ENCODE measurements at regions not wholly inside any gene's neighbourhood (a gene's known extent, or its start where the extent isn't known, plus 50 kb on each side); places are given as distances from the start of the nearest gene placed in this dataset.
A peak's percentile ranks its signal among the peaks of the same experiment; 100 is the strongest.

DNA sequence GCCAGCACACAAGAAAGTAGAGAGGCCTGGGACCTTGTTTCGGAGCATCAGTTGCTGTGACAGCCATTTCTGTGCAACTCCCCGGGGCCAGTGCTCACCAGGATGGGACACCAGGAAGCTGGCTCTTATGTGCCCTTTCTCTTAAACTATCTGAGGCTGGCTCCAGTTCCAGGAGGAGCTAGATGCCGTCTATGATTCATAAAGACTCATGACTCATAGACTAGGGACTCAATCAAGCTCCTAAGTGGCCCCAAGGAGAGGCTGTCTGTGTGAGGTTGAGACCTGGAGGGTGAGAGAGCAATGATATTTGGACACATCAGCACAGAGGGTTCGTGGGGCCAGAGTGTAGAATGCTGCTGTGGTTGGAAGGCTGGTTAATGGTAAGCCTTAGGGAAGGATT, 580.1 kb downstream of the CCSER2 start:
- ATAC-seq (peak; percentile 63), DNase-seq (no peak)
- intact Hi-C loops (cut with DNase I): no loop called here
- no peaks in the 10 kb centered on the region for H3K4me1 ChIP-seq
- no peaks in the 10 kb centered on the region for H3K27me3 ChIP-seq
- H3K9me3 ChIP-seq: no peaks in the 10 kb centered on the region
- no peak overlapping the region for H3K27ac ChIP-seq
- H3K4me3 ChIP-seq: no peak overlapping the region
- H3K36me3 ChIP-seq: no peaks in the 10 kb centered on the region
- TF ChIP-seq, protein P1, sequence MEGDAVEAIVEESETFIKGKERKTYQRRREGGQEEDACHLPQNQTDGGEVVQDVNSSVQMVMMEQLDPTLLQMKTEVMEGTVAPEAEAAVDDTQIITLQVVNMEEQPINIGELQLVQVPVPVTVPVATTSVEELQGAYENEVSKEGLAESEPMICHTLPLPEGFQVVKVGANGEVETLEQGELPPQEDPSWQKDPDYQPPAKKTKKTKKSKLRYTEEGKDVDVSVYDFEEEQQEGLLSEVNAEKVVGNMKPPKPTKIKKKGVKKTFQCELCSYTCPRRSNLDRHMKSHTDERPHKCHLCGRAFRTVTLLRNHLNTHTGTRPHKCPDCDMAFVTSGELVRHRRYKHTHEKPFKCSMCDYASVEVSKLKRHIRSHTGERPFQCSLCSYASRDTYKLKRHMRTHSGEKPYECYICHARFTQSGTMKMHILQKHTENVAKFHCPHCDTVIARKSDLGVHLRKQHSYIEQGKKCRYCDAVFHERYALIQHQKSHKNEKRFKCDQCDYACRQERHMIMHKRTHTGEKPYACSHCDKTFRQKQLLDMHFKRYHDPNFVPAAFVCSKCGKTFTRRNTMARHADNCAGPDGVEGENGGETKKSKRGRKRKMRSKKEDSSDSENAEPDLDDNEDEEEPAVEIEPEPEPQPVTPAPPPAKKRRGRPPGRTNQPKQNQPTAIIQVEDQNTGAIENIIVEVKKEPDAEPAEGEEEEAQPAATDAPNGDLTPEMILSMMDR (IDR thresholded peaks at IDR 0.05): no peak

DNA sequence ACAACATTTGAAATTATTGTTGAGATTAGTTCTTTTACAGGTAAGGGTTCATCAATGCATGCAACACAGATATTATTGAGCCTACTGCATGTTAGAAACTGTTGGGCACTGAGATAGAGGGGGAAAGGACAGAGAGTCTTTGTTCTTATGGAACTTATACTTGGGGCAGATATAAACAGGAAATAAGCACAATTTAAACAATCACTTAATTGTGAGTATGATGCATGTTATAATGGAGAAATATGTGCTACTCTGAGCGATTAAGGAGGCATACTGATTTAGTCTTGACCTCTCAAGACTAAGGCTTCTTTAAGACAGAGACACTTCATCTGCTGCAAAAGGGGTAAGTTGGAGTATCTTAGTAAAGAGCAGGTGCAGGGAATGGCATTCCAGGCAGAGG, 593.3 kb downstream of the CCSER2 start:
- DNase-seq: no peak
- ATAC-seq: no peak
- intact Hi-C loops (cut with DNase I): no loop called here
- no peaks in the 10 kb centered on the region for H3K36me3 ChIP-seq
- no peak overlapping the region for H3K27ac ChIP-seq
- TF ChIP-seq, protein P1 (IDR thresholded peaks at IDR 0.05): no peak
- H3K27me3 ChIP-seq: no peaks in the 10 kb centered on the region
- H3K4me1 ChIP-seq: no peaks in the 10 kb centered on the region
- peaks cover 0 to 7% of the 10 kb centered on the region in 2 donors for H3K9me3 ChIP-seq
- H3K4me3 ChIP-seq: no peak overlapping the region

- ATAC-seq (no peak), DNase-seq (no peak)
- no peaks in the 10 kb centered on the region for H3K36me3 ChIP-seq
- H3K27ac ChIP-seq: no peak overlapping the region
- no peak overlapping the region for H3K4me3 ChIP-seq
- TF ChIP-seq, protein P1 (IDR thresholded peaks at IDR 0.05): no peak
- intact Hi-C loops (cut with DNase I): no loop called here
- no peaks in the 10 kb centered on the region for H3K4me1 ChIP-seq
- no peaks in the 10 kb centered on the region for H3K27me3 ChIP-seq
- peaks cover 0 to 2% of the 10 kb centered on the region in 2 donors for H3K9me3 ChIP-seq
Measured at GRCh38 chr10:84924131-84924530, 595.7 kb downstream of the CCSER2 start.

- DNase-seq (no peak), ATAC-seq (no peak)
- intact Hi-C loops (cut with DNase I): no loop called here
- H3K27ac ChIP-seq: no peak overlapping the region
- H3K9me3 ChIP-seq: no peaks in the 10 kb centered on the region
- no peaks in the 10 kb centered on the region for H3K36me3 ChIP-seq
- H3K27me3 ChIP-seq: no peaks in the 10 kb centered on the region
- TF ChIP-seq, protein P1 (IDR thresholded peaks at IDR 0.05): no peak
- H3K4me1 ChIP-seq: no peaks in the 10 kb centered on the region
- no peak overlapping the region for H3K4me3 ChIP-seq
Measured at GRCh38 chr10:84925495-84925894, 597.1 kb downstream of the CCSER2 start.

DNA sequence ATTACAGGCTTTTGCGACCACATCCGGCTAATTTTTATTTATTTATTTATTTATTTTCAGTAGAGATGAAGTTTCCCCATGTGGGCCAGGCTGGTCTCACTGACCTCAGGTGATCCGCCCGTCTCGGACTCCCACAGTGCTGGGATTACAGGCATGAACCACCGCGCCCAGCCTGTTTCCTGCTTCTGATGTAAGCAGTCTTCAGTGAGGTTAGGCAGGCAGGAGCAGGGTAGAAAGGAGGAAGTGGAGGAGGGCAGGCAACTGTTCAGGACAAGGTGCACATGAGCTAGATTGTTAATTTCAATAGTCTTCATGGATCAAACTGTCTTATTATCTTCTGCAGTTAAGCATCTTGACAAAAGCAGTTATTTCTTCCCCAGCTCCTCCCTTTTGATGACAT, 605.0 kb downstream of the CCSER2 start:
- Histone ChIP-seq H3K4me3 (no peak overlapping the region), H3K4me1 (no peaks in the 10 kb centered on the region), H3K9me3 (no peaks in the 10 kb centered on the region), H3K27ac (no peak overlapping the region), H3K36me3 (no peaks in the 10 kb centered on the region), H3K27me3 (no peaks in the 10 kb centered on the region)
- TF ChIP-seq, protein P1 (IDR thresholded peaks at IDR 0.05): no peak
- intact Hi-C loops (cut with DNase I): no loop called here
- no peak for ATAC-seq
- no peak for DNase-seq

Measured in left lung (tissue), 4 donors.